H1 (cell line): ENCODE measurements at regions not wholly inside any gene's neighbourhood (a gene's known extent, or its start where the extent isn't known, plus 50 kb on each side); places are given as distances from the start of the nearest gene placed in this dataset.

Experiments used
- EGR1 ChIP-seq: IDR thresholded peaks from 2 replicates; pipeline ENCODE4 v1.6.1; 2011; ENCODE audit warnings: low read depth, low read length, borderline replicate concordance
- HDAC2 ChIP-seq, 2 experiments: fragments of 300-600 bp in 1 of 2; sonication (generic) in 1 of 2; IDR thresholded peaks; 2 replicates each; pipeline ENCODE4 v1.6.1; 2011 to 2012; ENCODE audit warnings: low read depth in 2 of 2, low read length in 2 of 2, mild to moderate bottlenecking in 2 of 2, moderate library complexity in 2 of 2, borderline replicate concordance in 1 of 2, inconsistent platforms in 1 of 2

- TF ChIP-seq HDAC2 (IDR thresholded peaks at IDR 0.05; ENCODE audit: borderline replicate concordance in 1 of 2, low read depth in 2 of 2, low read length in 2 of 2) (no peak), EGR1 (no peak)
Measured at GRCh38 chr7:17645500-17645899, 294.8 kb downstream of the SNX13 start.
